Suppressor macrophage treated with lipopolysaccharide for 1 hour (primary cell): ENCODE measurements at regions not wholly inside any gene's neighbourhood (a gene's known extent, or its start where the extent isn't known, plus 50 kb on each side); places are given as distances from the start of the nearest gene placed in this dataset.
A peak's percentile ranks its signal among the peaks of the same experiment; 100 is the strongest.

Experiments
- DNase-seq, 3 donors: peaks; one replicate each; pipeline ENCODE4 v3.0.0-alpha.2; 2020 to 2022

GRCh38 chr5:8870349-8870958 lies 675.4 kb downstream of the SEMA5A start:
- DNase-seq, result no peak

GRCh38 chr5:8870959-8871355 lies 674.9 kb downstream of the SEMA5A start:
- no peak for DNase-seq

GRCh38 chr5:8871446-8871845 lies 674.4 kb downstream of the SEMA5A start:
- no peak for DNase-seq

- DNase-seq, result no peak
Measured at GRCh38 chr5:8875722-8876121, 670.2 kb downstream of the SEMA5A start.

GRCh38 chr5:8879248-8879647 lies 666.6 kb downstream of the SEMA5A start:
- DNase-seq, result no peak

GRCh38 chr5:8884029-8884428 lies 661.8 kb downstream of the SEMA5A start:
- DNase-seq, result no peak

- DNase-seq, result no peak
Measured at GRCh38 chr5:8892926-8893325, 652.9 kb downstream of the SEMA5A start.

- no peak for DNase-seq
Measured at GRCh38 chr5:8894031-8894430, 651.8 kb downstream of the SEMA5A start.

GRCh38 chr5:8895062-8895461 lies 650.8 kb downstream of the SEMA5A start:
- no peak for DNase-seq

GRCh38 chr5:8895599-8895998 lies 650.3 kb downstream of the SEMA5A start:
- DNase-seq, result no peak

- no peak for DNase-seq
Measured at GRCh38 chr5:8897316-8897715, 648.6 kb downstream of the SEMA5A start.

GRCh38 chr5:8905021-8905420 lies 640.9 kb downstream of the SEMA5A start:
- no peak for DNase-seq

GRCh38 chr5:8906303-8906967 lies 639.4 kb downstream of the SEMA5A start:
- DNase-seq, result no peak

GRCh38 chr5:8907168-8907868 lies 638.6 kb downstream of the SEMA5A start:
- DNase-seq, result no peak

GRCh38 chr5:8908055-8908683 lies 637.7 kb downstream of the SEMA5A start:
- peak in 2 of 3 donors; percentile 20 to 29 for DNase-seq

- DNase-seq, result no peak
Measured at GRCh38 chr5:8912106-8912505, 633.8 kb downstream of the SEMA5A start.

- DNase-seq, result no peak
Measured at GRCh38 chr5:8913522-8913921, 632.4 kb downstream of the SEMA5A start.

- DNase-seq, result no peak
Measured at GRCh38 chr5:8919096-8919495, 626.8 kb downstream of the SEMA5A start.

- no peak for DNase-seq
Measured at GRCh38 chr5:8923526-8923925, 622.3 kb downstream of the SEMA5A start.

- no peak for DNase-seq
Measured at GRCh38 chr5:8924054-8924793, 621.7 kb downstream of the SEMA5A start.

- no peak for DNase-seq
Measured at GRCh38 chr5:8930021-8930420, 615.9 kb downstream of the SEMA5A start.

- no peak for DNase-seq
Measured at GRCh38 chr5:8934455-8934854, 611.4 kb downstream of the SEMA5A start.

- DNase-seq, result no peak
Measured at GRCh38 chr5:8940934-8941333, 604.9 kb downstream of the SEMA5A start.
